ENCODE measurements at regions not wholly inside any gene's neighbourhood (a gene's known extent, or its start where the extent isn't known, plus 50 kb on each side); places are given as distances from the start of the nearest gene placed in this dataset.
"Not testable (repeated sequence)": the region's sequence is repeated elsewhere in the genome, so short reads cannot be mapped to it uniquely, and the experiment has no call there.

DNA sequence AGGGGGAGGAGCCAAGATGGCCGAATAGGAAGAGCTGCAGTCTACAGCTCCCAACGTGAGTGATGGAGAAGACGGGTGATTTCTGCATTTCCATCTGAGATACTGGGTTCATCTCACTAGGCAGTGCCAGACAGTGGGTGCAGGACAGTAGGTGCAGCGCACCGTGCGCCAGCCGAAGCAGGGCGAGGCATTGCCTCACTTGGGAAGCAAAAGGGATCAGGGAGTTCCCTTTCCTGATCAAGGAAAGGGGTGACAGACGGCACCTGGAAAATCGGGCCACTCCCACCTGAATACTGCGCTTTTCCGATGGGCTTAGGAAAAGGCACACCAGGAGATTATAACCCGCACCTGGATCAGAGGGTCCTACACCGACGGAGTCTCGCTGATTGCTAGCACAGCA is 121.1 kb upstream of the SESTD1 start:
- DNase-seq = not testable (repeated sequence)

DNA sequence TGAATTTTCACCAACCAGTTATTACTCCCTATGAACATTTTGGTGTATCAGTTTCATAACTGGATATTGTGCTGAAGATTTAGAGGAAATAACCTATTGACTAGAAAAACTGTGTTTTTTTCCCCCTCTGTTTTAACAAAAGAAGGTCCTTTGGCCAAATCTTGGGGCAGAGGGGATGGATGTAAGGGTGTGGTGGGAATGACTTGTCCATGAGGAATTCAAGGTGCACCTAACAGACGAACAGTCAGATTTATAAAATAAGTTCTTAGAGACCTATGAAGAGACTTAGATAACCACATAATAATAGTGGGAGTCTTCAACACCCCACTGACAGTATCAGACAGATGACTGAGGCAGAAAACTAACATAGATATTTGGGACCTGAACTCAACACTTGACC is 119.3 kb upstream of the SESTD1 start:
- DNase-seq = no peak

DNA sequence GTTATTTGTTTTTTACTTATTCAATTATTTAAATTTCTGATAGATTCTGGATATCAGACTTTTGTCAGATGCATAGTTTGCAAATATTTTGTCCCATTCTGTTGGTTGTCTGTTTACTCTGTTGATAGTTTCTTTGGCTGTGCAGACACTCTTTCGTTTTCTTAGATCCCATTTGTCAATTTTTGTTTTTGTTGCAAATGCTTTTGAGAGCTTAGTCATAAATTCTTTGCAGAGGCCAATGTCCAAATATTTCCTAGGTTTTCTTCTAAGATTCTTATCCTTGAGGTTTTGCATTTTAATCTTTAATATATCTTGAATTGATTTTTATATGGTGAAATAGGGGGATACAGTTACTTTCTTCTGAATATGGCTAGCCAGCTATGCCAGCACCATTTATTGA is 112.7 kb upstream of the SESTD1 start:
- no peak for DNase-seq

- no peak for DNase-seq
Measured at GRCh38 chr2:179376881-179377280, 112.2 kb upstream of the SESTD1 start.

GRCh38 chr2:179373816-179374215 is 109.2 kb upstream of the SESTD1 start:
- DNase-seq = no peak

DNA sequence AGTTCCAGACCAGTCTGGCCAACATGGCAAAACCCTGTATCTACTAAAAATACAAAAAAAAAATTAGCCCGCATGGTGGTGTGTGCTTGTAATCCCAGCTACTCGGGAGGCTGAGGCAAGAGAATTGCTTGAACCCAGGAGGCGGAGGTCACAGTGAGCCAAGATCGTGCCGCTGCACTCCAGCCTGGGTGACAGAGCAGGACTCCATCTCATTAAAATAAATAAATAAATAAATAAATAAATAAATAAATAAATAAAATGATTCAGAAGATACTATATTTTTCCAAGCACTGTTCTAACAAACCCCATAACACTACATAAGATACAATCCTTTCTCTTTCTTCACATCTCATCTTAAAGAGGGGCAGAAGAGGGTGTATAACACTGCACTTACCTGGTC is 100.9 kb upstream of the SESTD1 start:
- not testable (repeated sequence) for DNase-seq

DNA sequence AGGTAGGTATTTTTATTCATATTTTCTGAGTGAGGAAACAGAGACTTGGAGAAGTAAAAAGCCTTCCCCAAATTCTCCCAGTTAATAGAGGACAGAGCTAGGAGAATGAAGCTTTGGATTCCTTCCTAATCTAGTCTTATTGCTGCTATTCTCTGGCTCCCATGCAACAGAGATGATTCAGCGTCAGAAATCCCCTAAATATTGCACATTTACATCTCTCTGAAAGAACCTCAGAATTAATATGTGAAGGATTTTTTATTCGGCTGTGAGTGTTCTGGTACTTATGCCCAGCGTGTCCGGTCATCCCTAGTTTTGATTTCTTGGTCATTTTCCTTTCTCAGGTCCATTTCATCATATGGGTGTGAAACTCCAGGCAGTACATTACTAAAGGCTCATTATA is 91.2 kb upstream of the SESTD1 start:
- no peak for DNase-seq

DNA sequence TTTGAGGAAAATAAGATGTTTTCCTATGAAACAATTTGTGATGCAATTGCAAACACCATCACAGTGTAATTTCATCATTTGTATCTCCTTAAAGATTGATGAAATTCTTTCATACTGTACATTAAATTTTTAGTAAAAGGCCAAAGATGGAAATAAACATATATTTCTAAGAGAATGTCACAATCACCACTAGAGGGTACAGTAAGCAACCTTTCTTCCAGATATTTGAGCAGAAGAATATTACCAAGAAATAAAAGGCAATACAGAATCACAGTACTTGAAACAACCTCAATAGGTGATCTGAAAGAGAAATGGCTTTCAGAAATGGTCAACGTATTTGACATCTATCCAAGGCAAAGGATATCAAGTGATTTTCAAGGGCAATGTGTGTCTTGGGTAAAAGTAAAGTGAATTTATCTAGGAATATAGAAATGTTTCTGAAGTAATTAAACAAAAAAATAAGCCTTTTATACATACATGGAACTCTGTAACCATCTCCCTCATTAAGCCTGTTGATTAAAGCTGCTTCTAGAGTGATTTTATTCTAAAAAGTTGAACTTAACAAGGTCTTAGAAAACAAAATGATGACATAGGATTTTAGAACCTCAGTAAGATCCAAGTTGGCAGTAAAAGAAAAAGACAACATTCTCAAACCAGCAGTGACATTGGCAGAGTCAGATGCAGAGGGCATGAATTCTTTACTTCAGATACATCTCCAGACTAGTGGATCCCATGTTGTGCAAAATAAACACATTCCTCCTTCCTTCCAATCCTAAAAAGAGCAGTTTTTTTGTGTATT is 90.3 kb upstream of the SESTD1 start:
- DNase-seq = no peak

- no peak for DNase-seq
Measured at GRCh38 chr2:179354296-179354695, 89.7 kb upstream of the SESTD1 start.

- no peak for DNase-seq
Measured at GRCh38 chr2:179352181-179352580, 87.5 kb upstream of the SESTD1 start.

DNA sequence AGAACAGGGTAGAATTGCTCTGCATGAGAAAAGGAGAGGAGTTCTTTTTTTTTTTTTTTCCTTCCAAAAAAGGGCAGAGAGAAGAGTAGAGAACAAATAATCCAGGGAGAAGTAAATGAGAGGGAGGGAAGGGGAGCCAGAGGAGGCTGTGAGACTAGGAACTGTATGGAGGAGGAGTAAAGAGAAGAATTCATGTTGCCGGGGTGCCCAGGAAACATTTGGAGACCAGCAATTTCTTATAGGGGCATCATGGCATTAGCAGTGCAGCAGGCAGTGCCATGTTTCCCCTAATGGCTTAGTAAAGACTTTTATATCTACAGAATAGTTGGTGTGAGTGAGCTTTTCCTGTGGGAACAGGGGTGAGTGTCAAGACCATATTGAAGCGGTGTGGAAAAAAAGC is 86.4 kb upstream of the SESTD1 start:
- DNase-seq = no peak

GRCh38 chr2:179349670-179350303 is 85.2 kb upstream of the SESTD1 start:
- DNase-seq = no peak

DNA sequence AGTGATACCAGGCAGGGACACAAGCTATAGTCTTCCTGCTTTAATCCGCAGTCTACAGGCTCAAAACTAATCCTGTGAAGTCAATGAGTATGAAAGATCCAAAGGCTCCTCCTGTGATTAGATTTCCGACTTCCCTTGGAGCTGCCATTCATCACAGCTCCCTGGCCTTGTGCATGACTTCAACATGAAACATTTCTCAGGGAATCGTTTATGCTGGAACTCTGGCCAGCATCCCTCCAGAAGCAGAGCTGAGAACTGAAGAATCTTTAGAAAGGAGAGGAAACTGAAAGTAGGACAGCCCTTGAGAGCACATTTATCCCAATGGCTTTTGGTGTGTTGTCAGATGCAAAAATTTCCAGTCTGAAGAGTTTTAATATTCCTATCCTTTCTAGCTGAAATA is 84.3 kb upstream of the SESTD1 start:
- no peak for DNase-seq

DNA sequence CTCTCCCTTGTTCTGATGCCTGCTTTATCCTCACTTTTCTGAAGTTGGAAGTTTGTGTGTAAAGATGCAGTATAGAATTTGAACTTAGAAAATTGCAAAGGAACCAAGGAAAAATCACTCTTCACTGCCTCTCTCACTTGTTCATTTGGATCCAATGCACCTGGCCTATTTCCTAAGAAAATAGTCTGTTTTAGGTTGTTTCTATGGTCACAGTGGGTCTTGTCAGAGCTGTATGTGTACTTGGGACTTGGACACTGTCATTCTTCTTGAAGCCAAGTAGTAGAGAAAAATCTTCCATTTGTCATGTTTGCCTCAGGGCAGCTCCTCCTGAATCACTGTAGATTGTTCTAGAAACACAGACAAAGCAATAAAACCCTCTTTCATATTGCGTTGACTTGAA is 80.3 kb upstream of the SESTD1 start:
- no peak for DNase-seq

DNA sequence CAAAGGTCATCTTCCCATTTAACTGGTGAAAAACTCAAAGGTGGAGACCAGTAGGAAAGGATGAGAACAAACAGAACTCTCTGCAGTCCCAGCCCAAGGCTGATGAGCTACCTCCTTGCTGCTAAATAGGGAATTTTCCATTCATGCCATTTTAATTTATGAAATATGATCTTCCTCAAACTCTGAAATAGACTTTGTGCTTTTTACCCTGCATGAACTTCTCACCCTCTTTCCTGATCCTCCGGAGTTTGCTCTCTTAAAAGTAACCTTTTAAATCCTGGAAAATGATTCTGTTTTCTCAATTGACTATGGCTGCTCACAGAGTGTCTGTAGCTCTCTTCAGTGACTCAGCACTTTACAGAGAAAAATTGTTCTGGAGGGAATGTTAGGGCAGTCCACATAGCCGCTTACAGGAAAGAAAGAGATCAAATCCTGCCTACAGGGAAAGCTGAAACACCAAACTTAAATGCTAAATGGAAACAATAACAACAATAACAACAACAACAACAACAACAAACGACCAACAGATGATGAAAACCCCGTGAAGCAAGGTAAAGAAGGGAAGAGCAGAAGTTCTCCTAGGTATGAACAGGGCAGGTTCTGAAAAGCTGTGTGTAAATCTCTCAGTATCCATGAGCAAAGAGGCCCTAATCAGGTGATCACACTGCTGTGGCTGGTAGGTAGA is 79.8 kb upstream of the SESTD1 start:
- DNase-seq = no peak

- DNase-seq = no peak
Measured at GRCh38 chr2:179343945-179344279, 79.3 kb upstream of the SESTD1 start.

DNA sequence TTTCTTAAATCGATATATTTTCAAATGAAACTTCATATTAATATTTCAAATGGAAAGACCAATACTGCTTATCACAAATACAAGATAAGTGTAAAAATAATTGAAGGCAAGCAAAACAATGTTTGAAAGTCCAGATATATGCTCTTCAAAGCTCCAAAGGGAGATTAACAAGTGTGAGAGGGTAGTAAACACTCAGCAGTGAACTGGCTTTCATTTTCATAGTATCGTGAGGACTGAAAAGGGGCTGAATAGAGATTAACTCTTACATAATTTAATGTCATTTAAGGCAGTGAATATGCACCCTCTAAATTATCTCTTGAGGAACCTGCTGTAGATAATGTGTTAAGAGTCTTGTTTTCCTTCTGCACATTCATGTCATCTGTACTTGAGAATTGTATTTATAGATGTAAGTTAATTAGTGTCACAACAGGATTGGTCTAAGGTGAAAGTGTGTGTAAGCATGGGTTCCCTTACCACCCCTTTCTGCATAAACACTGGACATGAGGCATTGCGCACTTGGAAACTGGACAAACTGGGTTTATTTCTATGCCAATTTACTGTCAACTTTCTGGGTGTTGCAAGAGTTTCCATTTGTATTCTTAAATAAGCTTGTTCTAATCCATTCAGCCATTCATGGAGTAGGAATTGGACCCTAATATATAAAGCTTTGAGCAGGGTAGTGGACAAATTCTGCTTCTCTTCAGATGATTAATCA is 76.7 kb upstream of the SESTD1 start:
- no peak for DNase-seq

- peak; percentile 46 for DNase-seq
Measured at GRCh38 chr2:179340678-179341077, 76.0 kb upstream of the SESTD1 start.

DNA sequence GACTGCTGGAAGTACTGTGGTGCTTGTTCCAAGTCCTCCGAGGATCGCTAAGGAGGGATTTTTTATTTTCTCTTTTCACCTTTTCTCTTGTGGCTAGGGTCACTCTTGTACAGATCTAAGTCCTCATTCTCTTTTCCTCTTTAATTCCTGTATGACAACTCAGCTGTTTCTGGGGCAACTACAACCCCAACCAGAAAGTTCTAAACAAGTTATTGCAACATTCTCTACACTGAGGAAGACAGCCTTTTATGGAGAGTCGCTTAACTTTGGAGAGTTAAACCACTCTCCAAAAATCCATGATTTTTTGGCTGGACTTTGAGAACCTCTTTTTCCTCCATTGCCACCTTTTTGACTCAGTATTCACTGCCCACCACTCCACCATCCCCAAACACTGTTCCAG is 74.0 kb upstream of the SESTD1 start:
- no peak for DNase-seq

DNA sequence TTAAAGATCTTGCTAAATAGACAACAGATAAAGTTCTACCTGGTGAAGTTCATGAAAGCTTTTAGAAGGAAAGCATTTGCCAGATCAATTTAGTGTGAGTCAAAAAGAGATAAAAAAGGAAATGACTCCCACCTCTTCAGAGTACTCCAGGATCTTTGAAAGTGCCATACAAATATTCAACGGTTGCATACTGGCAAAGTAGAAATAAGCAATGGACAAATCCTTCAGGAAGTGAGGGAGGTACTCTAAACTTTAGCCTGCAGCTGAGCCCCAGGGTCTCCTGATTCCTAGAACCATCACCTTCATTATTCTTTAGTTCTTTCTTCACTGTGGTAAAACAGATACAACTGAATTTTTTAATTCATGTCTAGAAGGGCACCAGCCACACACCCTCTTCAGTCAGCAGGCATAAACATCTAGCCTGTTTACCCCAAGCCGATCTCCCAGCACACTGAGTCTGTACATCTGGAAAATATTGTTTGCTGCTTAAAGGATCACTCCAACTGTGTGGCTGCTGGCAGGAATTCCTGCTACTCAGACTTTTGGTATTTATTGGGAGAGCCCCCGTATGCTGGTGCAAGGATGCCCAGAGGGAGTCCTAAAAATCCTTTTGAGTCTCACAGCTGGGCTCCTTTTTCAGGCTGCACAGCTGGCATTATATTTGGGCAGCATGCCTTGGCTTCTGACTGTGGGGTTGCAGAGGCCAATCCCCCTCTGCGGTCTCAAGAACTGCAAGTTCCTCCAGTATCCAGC is 72.3 kb upstream of the SESTD1 start:
- no peak for DNase-seq

GRCh38 chr2:179335732-179336131 is 71.1 kb upstream of the SESTD1 start:
- no peak for DNase-seq

DNA sequence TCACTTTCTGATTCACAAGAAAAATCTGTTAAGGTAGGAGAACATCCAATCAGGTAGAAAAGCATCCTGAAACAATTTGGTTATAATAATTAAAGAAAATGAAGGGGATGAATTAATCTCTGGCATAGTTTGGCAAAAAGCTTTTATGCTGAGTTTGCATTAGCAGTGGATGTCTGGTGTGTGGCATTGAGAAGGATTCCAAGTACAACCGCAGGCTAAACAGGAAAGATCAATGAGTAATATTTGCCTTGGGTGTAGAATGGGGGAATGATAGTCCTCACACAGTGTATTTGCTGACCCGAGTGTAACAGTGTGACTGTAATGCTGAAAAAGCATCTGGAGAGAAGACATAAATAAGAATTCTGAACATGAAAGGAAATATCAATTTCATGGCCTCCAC is 68.3 kb upstream of the SESTD1 start:
- no peak for DNase-seq

DNA sequence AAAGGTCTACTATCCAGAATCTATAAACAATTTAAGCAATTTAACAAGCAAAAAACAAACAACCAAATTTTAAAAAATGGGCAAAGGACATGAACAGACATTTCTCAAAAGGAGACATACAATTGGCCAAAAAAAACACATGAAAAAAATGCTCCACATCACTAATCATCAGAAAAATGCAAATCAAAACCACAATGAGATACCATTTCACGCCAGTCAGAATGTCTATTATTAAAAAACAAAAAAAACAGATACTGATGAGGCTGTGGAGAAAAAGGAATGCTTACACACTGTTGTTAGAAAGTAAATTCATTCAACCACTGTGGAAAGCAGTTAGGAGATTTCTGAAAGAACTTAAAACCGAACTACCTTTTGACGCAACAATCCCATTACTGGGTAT is 66.4 kb upstream of the SESTD1 start:
- no peak for DNase-seq
